ENCODE measurements at regions not wholly inside any gene's neighbourhood (a gene's known extent, or its start where the extent isn't known, plus 50 kb on each side); places are given as distances from the start of the nearest gene placed in this dataset.

DNA sequence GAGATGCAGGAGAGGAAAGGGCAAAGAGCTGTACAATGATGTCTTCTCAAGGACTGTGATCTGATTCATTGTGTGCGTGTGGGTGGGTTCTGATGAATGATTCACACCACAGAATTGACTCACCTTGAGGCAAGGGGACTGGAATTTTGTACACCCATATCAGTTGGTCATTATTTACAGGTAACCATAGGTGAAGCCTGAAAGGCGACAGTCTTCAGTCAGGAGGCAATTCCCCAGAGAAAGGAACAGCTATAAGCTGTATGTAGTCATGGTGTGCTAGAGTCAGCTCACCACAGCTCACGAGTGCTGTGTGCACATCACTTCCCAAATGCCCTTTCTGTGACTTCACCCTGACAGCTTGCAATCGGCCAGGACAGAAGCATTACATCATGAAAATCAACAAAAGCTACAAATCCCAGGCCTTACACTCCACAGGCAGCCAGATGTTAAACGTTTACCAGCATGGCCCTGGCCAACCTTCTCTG, 87.6 kb upstream of the RPS23 start:
- no peak overlapping the region for H3K4me3 ChIP-seq
- no peaks in the 10 kb centered on the region for H3K27me3 ChIP-seq
- no peak overlapping the region for H3K27ac ChIP-seq
- no peaks in the 10 kb centered on the region for H3K9me3 ChIP-seq
- H3K4me1 ChIP-seq, result peaks cover 0 to 6% (median 0%) of the 10 kb centered on the region in 4 donors
- WGBS, 2 donors, result 73 to 83% methylated on average over 5 of the region's 5 CpGs
- H3K36me3 ChIP-seq, result no peaks in the 10 kb centered on the region
- no peak for DNase-seq (ENCODE audit: low spot score in 2 of 2)
- TF ChIP-seq CTCF (IDR thresholded peaks at IDR 0.05), result no peak
- no peak for TF ChIP-seq EP300 (IDR thresholded peaks at IDR 0.05)
- TF ChIP-seq POLR2A (IDR thresholded peaks at IDR 0.05), result no peak

DNA sequence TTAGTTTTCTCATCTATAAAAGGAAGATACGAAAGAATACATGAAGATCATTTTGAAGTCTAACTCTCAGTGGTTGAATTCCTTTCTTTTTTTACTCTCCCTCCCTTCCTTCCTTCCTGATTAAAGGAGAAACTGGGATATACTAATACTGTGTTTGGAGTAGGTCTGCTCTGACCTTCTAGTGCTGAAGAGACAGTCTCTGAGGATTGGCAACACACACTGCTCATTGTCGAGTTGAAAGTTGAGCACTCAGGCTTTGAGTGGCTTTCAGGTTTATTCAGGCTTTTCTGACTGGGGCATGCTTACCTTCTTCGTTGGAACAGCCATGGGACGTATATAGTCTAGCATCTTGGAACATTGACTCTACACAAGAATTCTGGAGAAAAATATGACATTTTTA, 86.9 kb upstream of the RPS23 start:
- H3K9me3 ChIP-seq, result no peaks in the 10 kb centered on the region
- no peak overlapping the region for H3K27ac ChIP-seq
- H3K36me3 ChIP-seq, result no peaks in the 10 kb centered on the region
- WGBS, 2 donors, result 80 to 85% methylated on average over 4 of the region's 4 CpGs
- H3K4me1 ChIP-seq, result peaks cover 0 to 6% (median 0%) of the 10 kb centered on the region in 4 donors
- no peak for DNase-seq (ENCODE audit: low spot score in 2 of 2)
- TF ChIP-seq CTCF (IDR thresholded peaks at IDR 0.05) (no peak), EP300 (IDR thresholded peaks at IDR 0.05) (no peak), POLR2A (IDR thresholded peaks at IDR 0.05) (no peak)
- H3K4me3 ChIP-seq, result no peak overlapping the region
- no peaks in the 10 kb centered on the region for H3K27me3 ChIP-seq

DNA sequence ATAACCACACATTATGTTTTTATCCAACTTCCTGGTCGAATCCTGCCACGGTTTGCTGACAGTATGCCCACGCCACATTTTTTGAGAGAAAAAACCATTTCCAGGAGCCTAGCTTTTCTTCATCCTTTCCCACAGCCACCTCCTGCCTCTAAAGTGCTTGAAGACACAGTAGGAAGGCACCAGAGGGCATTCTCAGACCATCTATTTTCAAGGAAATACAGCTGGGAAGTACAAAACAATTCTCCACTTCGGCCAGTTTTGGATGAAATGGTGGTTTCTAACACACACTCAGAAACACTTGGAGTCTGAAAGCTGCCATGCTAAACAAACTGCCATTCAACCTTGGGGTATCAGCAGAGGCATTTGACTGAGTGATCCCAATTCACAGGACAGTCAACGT, 86.3 kb upstream of the RPS23 start:
- Histone ChIP-seq H3K4me1 (peaks cover 0 to 6% (median 0%) of the 10 kb centered on the region in 4 donors), H3K4me3 (no peak overlapping the region), H3K36me3 (no peaks in the 10 kb centered on the region), H3K27ac (no peak overlapping the region), H3K9me3 (no peaks in the 10 kb centered on the region), H3K27me3 (no peaks in the 10 kb centered on the region)
- 36% methylated on average over 5 of the region's 5 CpGs for WGBS, 2 donors
- TF ChIP-seq POLR2A (IDR thresholded peaks at IDR 0.05) (no peak), CTCF (IDR thresholded peaks at IDR 0.05) (peak in 4 of 5 experiments; percentile 29 to 55 (median 40)), EP300 (IDR thresholded peaks at IDR 0.05) (no peak)
- peak in 1 of 2 donors; percentile 41 for DNase-seq (ENCODE audit: low spot score in 2 of 2)

DNA sequence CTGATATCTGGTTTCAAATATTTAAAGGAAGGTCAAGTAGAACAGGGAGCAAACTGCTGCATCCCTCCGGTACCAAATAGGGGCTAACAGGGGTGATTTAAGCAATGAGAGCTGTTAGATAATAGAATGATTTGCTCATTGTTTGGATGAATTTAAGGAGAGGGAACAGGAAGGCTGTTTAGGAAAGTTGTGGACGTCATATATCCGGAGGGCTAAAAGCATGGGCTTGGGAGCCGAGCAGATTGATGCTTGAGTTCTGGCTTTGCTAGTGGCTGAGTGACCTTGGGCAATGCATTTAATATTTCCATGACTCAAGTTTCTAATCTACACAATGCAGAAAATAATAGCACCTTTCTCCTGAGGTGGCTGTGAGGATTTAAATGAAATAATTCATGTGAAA, 85.4 kb upstream of the RPS23 start:
- H3K4me1 ChIP-seq, result peaks cover 0 to 9% (median 0%) of the 10 kb centered on the region in 4 donors
- no peaks in the 10 kb centered on the region for H3K9me3 ChIP-seq
- no peak for DNase-seq (ENCODE audit: low spot score in 2 of 2)
- no peaks in the 10 kb centered on the region for H3K36me3 ChIP-seq
- 87 to 89% methylated on average over 4 of the region's 4 CpGs for WGBS, 2 donors
- H3K4me3 ChIP-seq, result no peak overlapping the region
- TF ChIP-seq EP300 (IDR thresholded peaks at IDR 0.05) (no peak), POLR2A (IDR thresholded peaks at IDR 0.05) (no peak), CTCF (IDR thresholded peaks at IDR 0.05) (no peak)
- H3K27me3 ChIP-seq, result no peaks in the 10 kb centered on the region
- no peak overlapping the region for H3K27ac ChIP-seq

GRCh38 chr5:82362636-82363035, 84.5 kb upstream of the RPS23 start:
- 74 to 77% methylated on average over 6 of the region's 6 CpGs for WGBS, 2 donors
- H3K9me3 ChIP-seq, result no peaks in the 10 kb centered on the region
- no peaks in the 10 kb centered on the region for H3K36me3 ChIP-seq
- TF ChIP-seq EP300 (IDR thresholded peaks at IDR 0.05), result no peak
- H3K4me3 ChIP-seq, result no peak overlapping the region
- H3K4me1 ChIP-seq, result peaks cover 0 to 16% (median 3%) of the 10 kb centered on the region in 4 donors
- no peak overlapping the region for H3K27ac ChIP-seq
- DNase-seq (ENCODE audit: low spot score in 2 of 2), result no peak
- H3K27me3 ChIP-seq, result no peaks in the 10 kb centered on the region

- H3K27me3 ChIP-seq, result no peaks in the 10 kb centered on the region
- H3K4me3 ChIP-seq, result no peak overlapping the region
- WGBS, 2 donors, result 82 to 89% methylated on average over 3 of the region's 3 CpGs
- no peaks in the 10 kb centered on the region for H3K9me3 ChIP-seq
- no peak for DNase-seq (ENCODE audit: low spot score in 2 of 2)
- peaks cover 0 to 29% (median 6%) of the 10 kb centered on the region in 4 donors for H3K4me1 ChIP-seq
- no peaks in the 10 kb centered on the region for H3K36me3 ChIP-seq
- TF ChIP-seq EP300 (IDR thresholded peaks at IDR 0.05) (no peak), CTCF (IDR thresholded peaks at IDR 0.05) (no peak), POLR2A (IDR thresholded peaks at IDR 0.05) (no peak)
- H3K27ac ChIP-seq, result no peak overlapping the region
Measured at GRCh38 chr5:82360022-82360421, 81.9 kb upstream of the RPS23 start.

Data from tibial nerve (tissue), 4 donors.